ENCODE measurements at regions not wholly inside any gene's neighbourhood (a gene's known extent, or its start where the extent isn't known, plus 50 kb on each side); places are given as distances from the start of the nearest gene placed in this dataset.

GRCh38 chr9:28105001-28105400 is 531.7 kb upstream of the C9orf72 start:
- Histone ChIP-seq H3K4me1 (replicated peaks; ENCODE audit: insufficient read depth) (no peaks in the 10 kb centered on the region), H3K4me3 (no peak overlapping the region), H3K9me2 (ENCODE audit: insufficient read depth) (no peaks in the 10 kb centered on the region), H3K4me2 (no peak overlapping the region), H3K79me2 (ENCODE audit: low read depth) (no peaks in the 10 kb centered on the region), H4K20me1 (ENCODE audit: insufficient read depth) (no peaks in the 10 kb centered on the region), H3K27me3 (ENCODE audit: insufficient read depth, low read depth) (no peaks in the 10 kb centered on the region), H2AFZ (no peak overlapping the region), H3K9me3 (ENCODE audit: insufficient read depth, low read depth) (no peaks in the 10 kb centered on the region), H3K36me3 (ENCODE audit: low read depth) (no peaks in the 10 kb centered on the region), H3K27ac (no peak overlapping the region), H3F3A (ENCODE audit: insufficient read depth, low read depth) (no peaks in the 10 kb centered on the region)
- CTCF ChIA-PET: no interaction called here
- no TSS peak for BruUV-seq (replicated peaks)
- no peak for DNase-seq
- TF ChIP-seq EZH2 (IDR thresholded peaks at IDR 0.05; ENCODE audit: low read depth) (no peak), CTCF (conservative IDR thresholded peaks at IDR 0.05) (no peak)
- intact Hi-C loops (cut with micrococcal nuclease; ENCODE audit: unreplicated experiment): no loop called here
- POLR2A ChIA-PET (ENCODE audit: unreplicated experiment): no interaction called here

- Histone ChIP-seq H3K9me2 (ENCODE audit: insufficient read depth) (no peaks in the 10 kb centered on the region), H3K79me2 (ENCODE audit: low read depth) (no peaks in the 10 kb centered on the region), H3K27me3 (ENCODE audit: insufficient read depth, low read depth) (no peaks in the 10 kb centered on the region), H2AFZ (no peak overlapping the region), H3K4me2 (no peak overlapping the region), H3K4me3 (no peak overlapping the region), H4K20me1 (ENCODE audit: insufficient read depth) (no peaks in the 10 kb centered on the region), H3K36me3 (ENCODE audit: low read depth) (no peaks in the 10 kb centered on the region), H3K9me3 (ENCODE audit: insufficient read depth, low read depth) (no peaks in the 10 kb centered on the region), H3K4me1 (replicated peaks; ENCODE audit: insufficient read depth) (no peaks in the 10 kb centered on the region), H3K27ac (no peak overlapping the region), H3F3A (ENCODE audit: insufficient read depth, low read depth) (no peaks in the 10 kb centered on the region)
- CTCF ChIA-PET: no interaction called here
- BruUV-seq (replicated peaks): no TSS peak
- POLR2A ChIA-PET (ENCODE audit: unreplicated experiment): no interaction called here
- DNase-seq: no peak
- intact Hi-C loops (cut with micrococcal nuclease; ENCODE audit: unreplicated experiment): no loop called here
- TF ChIP-seq CTCF (conservative IDR thresholded peaks at IDR 0.05) (no peak), EZH2 (IDR thresholded peaks at IDR 0.05; ENCODE audit: low read depth) (no peak)
Observed at GRCh38 chr9:28120184-28120583, 546.9 kb upstream of the C9orf72 start.

GRCh38 chr9:28120626-28121025 is 547.3 kb upstream of the C9orf72 start:
- no peak for TF ChIP-seq EZH2 (IDR thresholded peaks at IDR 0.05; ENCODE audit: low read depth)
- TF ChIP-seq CTCF (conservative IDR thresholded peaks at IDR 0.05): no peak
- Histone ChIP-seq H3K9me2 (ENCODE audit: insufficient read depth) (no peaks in the 10 kb centered on the region), H3K4me2 (no peak overlapping the region), H4K20me1 (ENCODE audit: insufficient read depth) (no peaks in the 10 kb centered on the region), H3F3A (ENCODE audit: insufficient read depth, low read depth) (no peaks in the 10 kb centered on the region), H3K4me1 (replicated peaks; ENCODE audit: insufficient read depth) (no peaks in the 10 kb centered on the region), H3K9me3 (ENCODE audit: insufficient read depth, low read depth) (no peaks in the 10 kb centered on the region), H3K4me3 (no peak overlapping the region), H2AFZ (no peak overlapping the region), H3K36me3 (ENCODE audit: low read depth) (no peaks in the 10 kb centered on the region), H3K27me3 (ENCODE audit: insufficient read depth, low read depth) (no peaks in the 10 kb centered on the region), H3K27ac (no peak overlapping the region), H3K79me2 (ENCODE audit: low read depth) (no peaks in the 10 kb centered on the region)
- no peak for DNase-seq
- BruUV-seq (replicated peaks): no TSS peak
- POLR2A ChIA-PET (ENCODE audit: unreplicated experiment): no interaction called here
- CTCF ChIA-PET: no interaction called here
- intact Hi-C loops (cut with micrococcal nuclease; ENCODE audit: unreplicated experiment): no loop called here

Measured in PC-9 (cell line).